Adrenal gland (tissue), 9 donors: ENCODE measurements at regions not wholly inside any gene's neighbourhood (a gene's known extent, or its start where the extent isn't known, plus 50 kb on each side); places are given as distances from the start of the nearest gene placed in this dataset.

Experiments used
- DNase-seq, 7 donors: peaks; one replicate each; pipeline ENCODE4 v3.0.0-alpha.2; 2019 to 2020
- H3K27ac ChIP-seq, 5 donors: fragments of 200-600 bp; sonication (generic) in 4 of 5; 1 replicate in 3 of 5; 2 replicates in 2 of 5; pipeline versions ENCODE4 v1.5.1 to v1.8.0; 2016 to 2020; ENCODE audit warnings: mild to moderate bottlenecking in 1 of 5
- H3K27me3 ChIP-seq: fragments of 200-600 bp; 2 replicates; pipeline ENCODE4 v1.8.0; 2021
- H3K36me3 ChIP-seq, 2 donors: fragments of 200-600 bp; replicated peaks in 1 of 2; 1 replicate in 1 of 2; 2 replicates in 1 of 2; pipeline versions ENCODE4 v1.5.1 to v1.8.0; 2018 to 2022
- H3K4me1 ChIP-seq, 2 donors: fragments of 200-600 bp; replicated peaks in 1 of 2; 1 replicate in 1 of 2; 2 replicates in 1 of 2; pipeline versions ENCODE4 v1.5.1 to v1.8.0; 2018 to 2021
- H3K4me3 ChIP-seq, 4 donors: fragments of 200-600 bp; sonication (generic) in 3 of 4; one replicate each; pipeline ENCODE4 v1.5.1; 2016 to 2018
- H3K9me3 ChIP-seq, 3 donors: fragments of 200-600 bp; sonication (generic) in 1 of 3; replicated peaks in 1 of 3; 1 replicate in 2 of 3; 2 replicates in 1 of 3; pipeline versions ENCODE4 v1.5.1 to v1.8.0; 2016 to 2021
- CTCF ChIP-seq, 6 experiments: fragments of 450-650 bp in 4 of 6; fragments of 200-600 bp in 2 of 6; sonication (generic) in 1 of 6; IDR thresholded peaks; 1 replicate in 5 of 6; 2 replicates in 1 of 6; pipeline versions ENCODE4 v1.5.1 to v1.8.0; 2016 to 2021; ENCODE audit warnings: antibody characterized with exemption in 6 of 6, mild to moderate bottlenecking in 2 of 6, moderate library complexity in 1 of 6
- POLR2A ChIP-seq, 2 donors: fragments of 450-650 bp; IDR thresholded peaks; one replicate each; pipeline ENCODE4 v1.6.1; 2017; ENCODE audit warnings: antibody characterized with exemption in 2 of 2, mild to moderate bottlenecking in 2 of 2, moderate library complexity in 1 of 2
- WGBS, 4 donors: extraction: QIAGEN DNeasy Blood & Tissue Kit in 2 of 4; methylation state at CpG; one replicate each; pipeline versions ENCODE4 v1.1.5 to v1.1.7; 2013 to 2017; 5-methylcytosine and 5-hydroxymethylcytosine counted together
- intact Hi-C, 2 donors: fragments of 100-400 bp; cut with DNase I; formaldehyde crosslinking; loops; one replicate each; pipeline versions ENCODE4 v1.14.1 to v1.15.0; 2022 to 2023
- donor health status: healthy with polysubstance abuse.
- donor health status: Bipolar disorder and iron deficiency.
- donor health status: DM: yes; HTN: yes; CAD: no.
- donor health status: DM: no; HTN: no; CAD: no.
- donor health status: DM: no; HTN: no; CAD: no.

DNA sequence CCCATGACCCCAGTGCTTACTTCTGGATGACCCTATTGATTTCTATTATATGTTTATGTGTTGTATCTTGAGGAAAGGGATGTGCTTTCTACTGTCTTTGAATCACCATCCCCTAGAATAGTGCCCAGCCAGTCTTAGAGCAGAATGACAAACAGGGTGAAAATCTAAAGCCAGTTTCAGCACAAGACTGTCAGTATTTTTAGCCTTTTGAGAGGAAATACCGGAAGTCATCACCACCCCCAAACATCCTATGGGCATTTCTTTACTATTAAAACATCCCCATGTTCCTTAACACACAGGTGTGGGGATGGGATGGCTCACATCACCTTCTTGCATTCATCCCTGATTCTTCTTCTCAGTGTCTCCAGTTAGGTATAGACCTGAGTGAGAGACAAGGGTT, 52.1 kb upstream of the UBE2L5 start:
- 61 to 79% (median 76%) methylated on average over 1 of the region's 1 CpG for WGBS, 4 donors
- Histone ChIP-seq H3K4me3 (no peak overlapping the region), H3K27me3 (no peaks in the 10 kb centered on the region), H3K27ac (no peak overlapping the region), H3K36me3 (no peaks in the 10 kb centered on the region), H3K4me1 (no peaks in the 10 kb centered on the region), H3K9me3 (no peaks in the 10 kb centered on the region)
- no peak for TF ChIP-seq CTCF (IDR thresholded peaks at IDR 0.05)
- TF ChIP-seq POLR2A (IDR thresholded peaks at IDR 0.05), result no peak
- no peak for DNase-seq
- intact Hi-C loops, result no loop called here

DNA sequence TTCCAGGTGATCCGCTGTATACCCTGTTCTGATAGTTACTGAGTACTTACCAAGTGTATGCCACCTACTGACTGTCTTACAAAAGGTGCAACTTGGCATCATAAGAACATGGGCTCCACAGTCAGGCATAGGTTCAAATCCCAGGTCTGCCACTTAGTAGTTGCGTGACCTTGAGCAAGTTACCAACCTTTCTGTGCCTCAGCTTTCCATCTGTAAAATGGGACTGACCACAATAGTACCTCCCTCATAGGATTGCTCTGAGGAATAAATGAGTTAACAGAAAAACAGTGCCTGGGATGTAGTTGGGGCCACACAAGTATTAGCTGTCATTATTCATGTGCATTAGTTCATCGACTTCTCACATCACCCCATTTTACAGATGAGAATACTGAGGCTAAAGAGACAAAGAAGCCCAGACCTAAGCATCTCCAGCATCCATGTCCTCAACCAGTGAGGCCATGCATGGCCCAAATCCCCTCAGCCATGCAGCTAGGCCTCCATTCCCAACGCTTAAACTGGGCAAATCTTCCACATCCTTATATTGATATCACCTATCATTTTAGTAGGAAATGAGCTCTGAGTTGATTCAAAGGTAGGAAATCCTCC, 51.3 kb upstream of the UBE2L5 start:
- no peak for TF ChIP-seq CTCF (IDR thresholded peaks at IDR 0.05)
- TF ChIP-seq POLR2A (IDR thresholded peaks at IDR 0.05), result no peak
- Histone ChIP-seq H3K4me1 (no peaks in the 10 kb centered on the region), H3K27ac (no peak overlapping the region), H3K9me3 (no peaks in the 10 kb centered on the region), H3K36me3 (no peaks in the 10 kb centered on the region), H3K4me3 (no peak overlapping the region), H3K27me3 (no peaks in the 10 kb centered on the region)
- intact Hi-C loops, result no loop called here
- 78 to 91% (median 85%) methylated on average over 3 to 4 of the region's 4 CpGs for WGBS, 4 donors
- DNase-seq, result no peak

- DNase-seq, result no peak
- Histone ChIP-seq H3K27ac (no peak overlapping the region), H3K4me3 (no peak overlapping the region), H3K36me3 (no peaks in the 10 kb centered on the region), H3K9me3 (no peaks in the 10 kb centered on the region), H3K4me1 (no peaks in the 10 kb centered on the region), H3K27me3 (no peaks in the 10 kb centered on the region)
- TF ChIP-seq POLR2A (IDR thresholded peaks at IDR 0.05), result no peak
- no peak for TF ChIP-seq CTCF (IDR thresholded peaks at IDR 0.05)
- 46 to 59% (median 55%) methylated on average over 13 to 14 of the region's 14 CpGs for WGBS, 4 donors
- intact Hi-C loops, result no loop called here
Observed at GRCh38 chr13:30371649-30372265, 50.5 kb upstream of the UBE2L5 start.
